C1 segment of cervical spinal cord (tissue), 14 donors: ENCODE measurements at regions not wholly inside any gene's neighbourhood (a gene's known extent, or its start where the extent isn't known, plus 50 kb on each side); places are given as distances from the start of the nearest gene placed in this dataset.
"Not testable (repeated sequence)": the region's sequence is repeated elsewhere in the genome, so short reads cannot be mapped to it uniquely, and the experiment has no call there.

Experiments
- DNase-seq, 14 donors: peaks; one replicate each; lab custom pipeline; 2025; lab: John Stamatoyannopoulos, UW

GRCh38 chr2:153307223-153307622, 171.3 kb downstream of the RPRM start:
- no peak for DNase-seq

- no peak for DNase-seq
These were observed 178.8 kb downstream of the RPRM start for GRCh38 chr2:153299809-153300208.

GRCh38 chr2:153299217-153299616, 179.3 kb downstream of the RPRM start:
- no peak for DNase-seq

- DNase-seq: no peak
These were observed 184.3 kb downstream of the RPRM start for GRCh38 chr2:153294199-153294786.

GRCh38 chr2:153291718-153292117, 186.8 kb downstream of the RPRM start:
- no peak for DNase-seq

GRCh38 chr2:153287109-153287801, 191.3 kb downstream of the RPRM start:
- DNase-seq: no peak

- DNase-seq: no peak
These were observed 209.6 kb downstream of the RPRM start for GRCh38 chr2:153268941-153269461.

GRCh38 chr2:153256876-153257275, 221.7 kb downstream of the RPRM start:
- not testable (repeated sequence) for DNase-seq

GRCh38 chr2:153246636-153247035, 231.9 kb downstream of the RPRM start:
- not testable (repeated sequence) for DNase-seq

GRCh38 chr2:153235516-153235915, 243.0 kb downstream of the RPRM start:
- no peak for DNase-seq

GRCh38 chr2:153232464-153232863, 246.1 kb downstream of the RPRM start:
- no peak for DNase-seq

- no peak for DNase-seq
These were observed 247.6 kb downstream of the RPRM start for GRCh38 chr2:153230977-153231376.

- DNase-seq: no peak
These were observed 249.7 kb downstream of the RPRM start for GRCh38 chr2:153228904-153229303.

GRCh38 chr2:153227981-153228380, 250.6 kb downstream of the RPRM start:
- DNase-seq: no peak

GRCh38 chr2:153222231-153223165, 256.1 kb downstream of the RPRM start:
- DNase-seq: no peak

GRCh38 chr2:153221506-153221905, 257.1 kb downstream of the RPRM start:
- no peak for DNase-seq

- no peak for DNase-seq
These were observed 257.5 kb downstream of the RPRM start for GRCh38 chr2:153221087-153221486.

GRCh38 chr2:153218851-153219250, 259.7 kb downstream of the RPRM start:
- no peak for DNase-seq

- no peak for DNase-seq
These were observed 264.2 kb downstream of the RPRM start for GRCh38 chr2:153214337-153214736.

- DNase-seq: no peak
These were observed 265.5 kb downstream of the RPRM start for GRCh38 chr2:153213022-153213421.

GRCh38 chr2:153197402-153198386, 280.9 kb downstream of the RPRM start:
- no peak for DNase-seq
